HepG2 (cell line): ENCODE measurements at regions not wholly inside any gene's neighbourhood (a gene's known extent, or its start where the extent isn't known, plus 50 kb on each side); places are given as distances from the start of the nearest gene placed in this dataset.

Experiments
- ATAC-seq: fragments of 200-7000 bp; cut with Tn5 transposase; 3 replicates; pipeline ENCODE4 v1.9.1; 2020; ENCODE audit warnings: mild to moderate bottlenecking, moderate library complexity
- BruUV-seq: library from RNA; stranded (reverse); fragments of 400-500 nt; replicated peaks from 2 replicates; lab custom pipeline; 2021; lab: Mats Ljungman, UMichigan
- CTCF ChIA-PET: fragments of 300-600 bp; formaldehyde crosslinking; extraction: SDS; loops from one replicate; lab custom pipeline; 2021; ENCODE audit warnings: low total read pairs, inconsistent platforms, low intra/inter-chr PET ratio; lab: Yijun Ruan, JAX
- POLR2A ChIA-PET: fragments of 350-600 bp; sonication (Branson Sonifier 250); formaldehyde crosslinking; loops from one replicate; lab custom pipeline; 2020; ENCODE audit warnings: antibody characterized with exemption, inconsistent platforms; lab: Yijun Ruan, JAX
- DNase-seq: peaks from one replicate; pipeline ENCODE4 v3.0.0-alpha.2; 2015; ENCODE audit warnings: low spot score
- FAIRE-seq: peaks from 3 replicates; lab custom pipeline; 2011; peaks lifted over from hg19 to GRCh38; lab: Jason Lieb, UNC
- H2AFZ ChIP-seq: one replicate; pipeline ENCODE4 v1.6.1; 2011; ENCODE audit warnings: low read length, inconsistent platforms
- H3K27ac ChIP-seq: fragments of 300-600 bp; 3 replicates; pipeline ENCODE4 v1.8.0; 2011; ENCODE audit warnings: mixed run types, mild to moderate bottlenecking, mixed read lengths, low read length, inconsistent platforms; ENCODE audit not compliant: insufficient read depth; ENCODE audit errors: extremely low read length
- H3K27me3 ChIP-seq, 2 experiments: fragments of 200-600 bp in 1 of 2; 2 replicates in 1 of 2; 3 replicates in 1 of 2; pipeline versions ENCODE4 v1.6.0 to v1.8.0; 2011; ENCODE audit warnings: low read length in 2 of 2, mild to moderate bottlenecking in 2 of 2, moderate library complexity in 2 of 2, inconsistent platforms in 1 of 2; ENCODE audit not compliant: insufficient read depth in 2 of 2, control insufficient read depth in 1 of 2
- H3K36me3 ChIP-seq, 2 experiments: fragments of 200-600 bp in 1 of 2; replicated peaks in 1 of 2; 2 replicates in 1 of 2; 3 replicates in 1 of 2; pipeline versions ENCODE4 v1.5.1 to v1.8.0; 2011; ENCODE audit warnings: low read length in 2 of 2, inconsistent platforms in 1 of 2; ENCODE audit not compliant: insufficient read depth in 2 of 2, control insufficient read depth in 1 of 2
- H3K4me1 ChIP-seq: 2 replicates; pipeline ENCODE4 v1.5.1; 2012; ENCODE audit warnings: low read length, inconsistent platforms; ENCODE audit not compliant: insufficient read depth
- H3K4me2 ChIP-seq: 2 replicates; pipeline ENCODE4 v1.6.0; 2011; ENCODE audit warnings: low read depth, low read length, inconsistent platforms
- H3K4me3 ChIP-seq, 3 experiments: fragments of 200-600 bp in 1 of 3; sonication (generic), shearing (Covaris generic) in 1 of 3; replicated peaks in 1 of 3; 2 replicates each; pipeline ENCODE4 v1.5.1; 2011 to 2016; ENCODE audit warnings: low read length in 3 of 3, inconsistent platforms in 2 of 3, low read depth in 2 of 3, mild to moderate bottlenecking in 2 of 3, control low read depth in 1 of 3, mixed read lengths in 1 of 3; ENCODE audit not compliant: insufficient read depth in 1 of 3
- H3K79me2 ChIP-seq: one replicate; pipeline ENCODE4 v1.6.1; 2011; ENCODE audit warnings: low read length, inconsistent platforms; ENCODE audit not compliant: insufficient read depth
- H3K9ac ChIP-seq: 2 replicates; pipeline ENCODE4 v1.6.0; 2011; ENCODE audit warnings: mild to moderate bottlenecking, low read depth, low read length, inconsistent platforms; ENCODE audit not compliant: insufficient read depth
- H3K9me3 ChIP-seq: 2 replicates; pipeline ENCODE4 v1.5.1; 2012; ENCODE audit warnings: mild to moderate bottlenecking, low read length
- H4K20me1 ChIP-seq: 2 replicates; pipeline ENCODE4 v1.6.0; 2011; ENCODE audit warnings: inconsistent platforms, mild to moderate bottlenecking, low read length, moderate library complexity; ENCODE audit not compliant: insufficient read depth
- ASH2L ChIP-seq: fragments of 300-600, 200-600 bp; sonication (generic); IDR thresholded peaks from 2 replicates; pipeline ENCODE4 v1.7.0; 2017; ENCODE audit warnings: low read depth, mild to moderate bottlenecking, moderate library complexity, mixed read lengths, low read length; ENCODE audit not compliant: insufficient read length
- ESRRA ChIP-seq: sonication (generic); formaldehyde crosslinking; IDR thresholded peaks from 2 replicates; pipeline ENCODE4 v1.5.1; 2020; ENCODE audit warnings: mild to moderate bottlenecking, low read depth, missing genetic modification reagents
- HNRNPLL ChIP-seq: fragments of 200-400 bp; formaldehyde crosslinking; IDR thresholded peaks from 2 replicates; pipeline ENCODE4 v1.6.1; 2017; ENCODE audit warnings: mild to moderate bottlenecking, low read depth, low read length; ENCODE audit not compliant: poor library complexity, severe bottlenecking
- NFIB ChIP-seq: sonication (generic); formaldehyde crosslinking; IDR thresholded peaks from 2 replicates; pipeline ENCODE4 v1.9.0; 2021; ENCODE audit warnings: missing genetic modification reagents, mild to moderate bottlenecking, borderline replicate concordance
- RARG ChIP-seq: sonication (generic); formaldehyde crosslinking; IDR thresholded peaks from 2 replicates; pipeline ENCODE4 v1.4.0; 2020; ENCODE audit warnings: low read depth, mild to moderate bottlenecking, missing genetic modification reagents
- SMARCC2 ChIP-seq: fragments of 450-650 bp; IDR thresholded peaks from 2 replicates; pipeline ENCODE4 v1.6.1; 2017; ENCODE audit warnings: antibody characterized with exemption, mild to moderate bottlenecking
- SNAPC4 ChIP-seq: sonication (generic); formaldehyde crosslinking; IDR thresholded peaks from 2 replicates; pipeline ENCODE4 v1.4.0; 2020; ENCODE audit warnings: mild to moderate bottlenecking, missing genetic modification reagents
- SOX5 ChIP-seq: IDR thresholded peaks from 2 replicates; pipeline ENCODE4 v1.6.1; 2016; ENCODE audit warnings: borderline replicate concordance
- SYNCRIP ChIP-seq: fragments of 200-400 bp; formaldehyde crosslinking; IDR thresholded peaks from 2 replicates; pipeline ENCODE4 v1.6.1; 2018; ENCODE audit warnings: mild to moderate bottlenecking, low read depth, low read length; ENCODE audit not compliant: insufficient read depth
- ZBTB20 ChIP-seq: sonication (generic); formaldehyde crosslinking; IDR thresholded peaks from 2 replicates; pipeline ENCODE4 v1.8.1; 2023; ENCODE audit warnings: missing genetic modification reagents, low read depth, mild to moderate bottlenecking, borderline replicate concordance
- ZNF260 ChIP-seq: sonication (generic); formaldehyde crosslinking; IDR thresholded peaks from 2 replicates; pipeline ENCODE4 v1.4.0; 2020; ENCODE audit warnings: missing genetic modification reagents, low read depth, mild to moderate bottlenecking, borderline replicate concordance
- ZNF550 ChIP-seq: sonication (generic); formaldehyde crosslinking; IDR thresholded peaks from 2 replicates; pipeline ENCODE4 v1.4.0; 2020; ENCODE audit warnings: mild to moderate bottlenecking, missing genetic modification reagents, borderline replicate concordance
- ZNF552 ChIP-seq: sonication (generic); formaldehyde crosslinking; IDR thresholded peaks from 2 replicates; pipeline ENCODE4 v1.9.0; 2022; ENCODE audit warnings: missing genetic modification reagents, mild to moderate bottlenecking, borderline replicate concordance
- ZNF563 ChIP-seq: sonication (generic); formaldehyde crosslinking; IDR thresholded peaks from 2 replicates; pipeline ENCODE4 v1.8.0; 2022; ENCODE audit warnings: mild to moderate bottlenecking, moderate library complexity, missing genetic modification reagents
- ZNF660 ChIP-seq: sonication (generic); formaldehyde crosslinking; IDR thresholded peaks from 2 replicates; pipeline ENCODE4 v1.5.1; 2020; ENCODE audit warnings: mild to moderate bottlenecking, low read depth, missing genetic modification reagents, borderline replicate concordance
- WGBS: methylation state at CpG from one replicate; pipeline ENCODE4 v1.1.6; 2017; ENCODE audit warnings: low lambda C conversion rate; 5-methylcytosine and 5-hydroxymethylcytosine counted together
- in situ Hi-C: cut with HindIII; loops from 2 replicates; pipeline ENCODE4 v1.10.0; 2017; ENCODE audit warnings: low pct_unique_long_range_greater_than_20kb; ENCODE audit not compliant: extremely low pct_ligation_motif_present
- intact Hi-C: fragments of 100-400 bp; cut with micrococcal nuclease; formaldehyde crosslinking; loops from one replicate; pipeline ENCODE4 v1.10.0; 2022; ENCODE audit not compliant: unreplicated experiment

GRCh38 chr10:58965855-58966254 lies 210.6 kb upstream of the PHYHIPL start (continued):
- peak; percentile 25 for TF ChIP-seq ASH2L
- no peak for TF ChIP-seq ZNF260
- TF ChIP-seq SOX5 (CRISPR knock-in tag), result peak; percentile 86; the same call in 1 of the 2 replicates
- TF ChIP-seq ESRRA (CRISPR knock-in tag), result no peak; the same call in 1 of the 2 replicates
- TF ChIP-seq ZNF660 (CRISPR knock-in tag), result no peak
- no peak for TF ChIP-seq NFIB (CRISPR knock-in tag)

GRCh38 chr10:58967551-58968388 lies 208.7 kb upstream of the PHYHIPL start:
- in situ Hi-C loops, result loop anchor here (5.0 to 10.0 kb wide), 2 partner anchors 107 to 210 kb away; partner anchors contain the start of gene PHYHIPL
- H3K4me2 ChIP-seq, result peak overlapping the region; percentile 95
- ATAC-seq, result peak; percentile 99
- BruUV-seq, result TSS peak; percentile 83
- DNase-seq, result peak; percentile 93
- peak; percentile 87 for FAIRE-seq
- H3K27ac ChIP-seq, result peak overlapping the region; percentile 77
- POLR2A ChIA-PET, result interaction anchor here (0.6 to 6.1 kb wide), 26 partner anchors 8 to 259 kb away, joined by 3 to 108 read pairs (median 5); partner anchors contain the start of gene PHYHIPL
- peaks cover 5% of the 10 kb centered on the region for H3K79me2 ChIP-seq
- H3K36me3 ChIP-seq, result no peaks in the 10 kb centered on the region
- no peaks in the 10 kb centered on the region for H3K27me3 ChIP-seq
- H3K4me3 ChIP-seq, result peak overlapping the region; percentile 33 to 72 (median 55)
- peaks cover 84% of the 10 kb centered on the region for H3K4me1 ChIP-seq
- 8% methylated on average over 18 of the region's 19 CpGs for WGBS
- H2AFZ ChIP-seq, result no peak overlapping the region
- H3K9ac ChIP-seq, result peak overlapping the region; percentile 79
- CTCF ChIA-PET, result no interaction called here
- H3K9me3 ChIP-seq, result no peaks in the 10 kb centered on the region
- no peaks in the 10 kb centered on the region for H4K20me1 ChIP-seq
- intact Hi-C loops, result loop anchor here (2.0 kb wide), 3 partner anchors 39 to 209 kb away; partner anchors contain the start of gene PHYHIPL
- TF ChIP-seq ZBTB20 (CRISPR knock-in tag), result peak; percentile 56; the same call in 1 of the 2 replicates
- peak; percentile 74 for TF ChIP-seq ASH2L
- TF ChIP-seq SYNCRIP, result no peak
- TF ChIP-seq ZNF550 (CRISPR knock-in tag), result 0 out of 2 replicates have a peak, but pooled peaks have one; percentile 40
- no peak for TF ChIP-seq RARG (CRISPR knock-in tag)
- TF ChIP-seq SMARCC2, result no peak
- TF ChIP-seq SNAPC4 (CRISPR knock-in tag), result no peak
- TF ChIP-seq ZNF552 (CRISPR knock-in tag), result no peak
- TF ChIP-seq ZNF563 (CRISPR knock-in tag), result peak; percentile 51; the same call in 1 of the 2 replicates
- peak; percentile 51 for TF ChIP-seq HNRNPLL
